DOHH2 (cell line): ENCODE measurements at regions not wholly inside any gene's neighbourhood (a gene's known extent, or its start where the extent isn't known, plus 50 kb on each side); places are given as distances from the start of the nearest gene placed in this dataset.

ENCODE experiments used
- H3F3A ChIP-seq: fragments of 200-600 bp; sonication (generic), shearing (Covaris generic); 2 replicates; pipeline ENCODE4 v1.6.0; 2016; ENCODE audit warnings: antibody characterized with exemption, mild to moderate bottlenecking; ENCODE audit not compliant: control insufficient read depth, insufficient read depth
- H3K27ac ChIP-seq: fragments of 200-600 bp; sonication (generic); 2 replicates; pipeline ENCODE4 v1.5.1; 2014; ENCODE audit warnings: low read depth, mild to moderate bottlenecking, low read length, moderate library complexity
- H3K27me3 ChIP-seq: fragments of 200-600 bp; sonication (generic); 2 replicates; pipeline ENCODE4 v1.6.1; 2014; ENCODE audit warnings: mild to moderate bottlenecking, low read length, mixed read lengths; ENCODE audit not compliant: control insufficient read depth
- H3K36me3 ChIP-seq: fragments of 200-600 bp; sonication (generic); 2 replicates; pipeline ENCODE4 v1.6.1; 2014; ENCODE audit warnings: mild to moderate bottlenecking, low read length, moderate library complexity, mixed read lengths; ENCODE audit not compliant: control insufficient read depth
- H3K4me1 ChIP-seq: fragments of 200-600 bp; sonication (generic); 2 replicates; pipeline ENCODE4 v1.6.1; 2014; ENCODE audit warnings: mild to moderate bottlenecking, low read length, mixed read lengths; ENCODE audit not compliant: control insufficient read depth
- H3K4me2 ChIP-seq: fragments of 200-600 bp; sonication (generic); 2 replicates; pipeline ENCODE4 v1.6.0; 2014; ENCODE audit warnings: mild to moderate bottlenecking, low read length, moderate library complexity
- H3K4me3 ChIP-seq: fragments of 200-600 bp; sonication (generic); 2 replicates; pipeline ENCODE4 v1.5.1; 2014; ENCODE audit warnings: mild to moderate bottlenecking, low read length, mixed read lengths
- H3K79me2 ChIP-seq: fragments of 200-600 bp; sonication (generic); 2 replicates; pipeline ENCODE4 v1.6.1; 2014; ENCODE audit warnings: mild to moderate bottlenecking, low read length, mixed read lengths; ENCODE audit not compliant: control insufficient read depth
- H3K9me2 ChIP-seq: fragments of 200-600 bp; sonication (generic); replicated peaks from 2 replicates; pipeline ENCODE4 v1.6.1; 2014; ENCODE audit warnings: mild to moderate bottlenecking, low read length, mixed read lengths; ENCODE audit not compliant: control insufficient read depth
- H3K9me3 ChIP-seq: fragments of 200-600 bp; sonication (generic); 2 replicates; pipeline ENCODE4 v1.6.1; 2014; ENCODE audit warnings: antibody characterized with exemption, low read length, mixed read lengths; ENCODE audit not compliant: control insufficient read depth, insufficient read depth
- H4K20me1 ChIP-seq: fragments of 200-600 bp; sonication (generic); 2 replicates; pipeline ENCODE4 v1.6.0; 2014; ENCODE audit warnings: low read depth, mild to moderate bottlenecking, antibody characterized with exemption, low read length, moderate library complexity; ENCODE audit not compliant: control insufficient read depth, insufficient read depth
- EZH2phosphoT487 ChIP-seq: fragments of 200-600 bp; sonication (generic); IDR thresholded peaks from 2 replicates; pipeline ENCODE4 v1.6.1; 2017; ENCODE audit warnings: borderline replicate concordance, mild to moderate bottlenecking, antibody characterized with exemption, low read length, moderate library complexity, mixed read lengths
- TF ChIP-seq, protein P1 (sequence below): fragments of 200-600 bp; sonication (generic); IDR thresholded peaks from one replicate; pipeline ENCODE4 v1.5.1; 2014; ENCODE audit warnings: antibody characterized with exemption, mild to moderate bottlenecking, low read depth, low read length; ENCODE audit not compliant: poor library complexity, severe bottlenecking

DNA sequence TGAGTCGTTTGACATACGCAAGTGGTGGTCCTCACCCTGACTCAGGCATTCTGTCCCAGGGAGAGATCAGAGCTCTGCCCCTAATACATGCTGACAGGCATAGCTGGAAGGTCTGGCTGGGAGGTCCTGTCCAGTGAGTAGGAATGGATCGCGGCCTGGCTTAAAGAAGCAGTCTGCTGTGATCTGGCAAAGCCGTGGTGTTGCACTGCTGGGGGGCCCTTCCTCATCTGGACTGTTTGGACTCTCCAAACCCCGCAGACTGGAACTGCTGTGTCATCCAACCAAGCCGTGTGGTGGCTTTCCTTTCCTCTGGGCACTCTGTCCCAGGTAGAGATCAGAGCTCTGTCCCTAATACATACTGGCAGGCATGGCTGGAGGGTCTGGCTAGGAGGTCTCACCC is 64.3 kb upstream of the MAGEB16 start:
- Histone ChIP-seq H3K4me3 (no peak overlapping the region), H3K27ac (no peak overlapping the region), H3K9me3 (no peaks in the 10 kb centered on the region), H3K9me2 (no peaks in the 10 kb centered on the region), H3K79me2 (no peaks in the 10 kb centered on the region), H3F3A (no peaks in the 10 kb centered on the region), H3K4me2 (no peak overlapping the region), H3K4me1 (no peaks in the 10 kb centered on the region), H3K36me3 (no peaks in the 10 kb centered on the region), H4K20me1 (no peaks in the 10 kb centered on the region), H3K27me3 (no peaks in the 10 kb centered on the region)
- no peak for TF ChIP-seq EZH2phosphoT487
- TF ChIP-seq, protein P1, sequence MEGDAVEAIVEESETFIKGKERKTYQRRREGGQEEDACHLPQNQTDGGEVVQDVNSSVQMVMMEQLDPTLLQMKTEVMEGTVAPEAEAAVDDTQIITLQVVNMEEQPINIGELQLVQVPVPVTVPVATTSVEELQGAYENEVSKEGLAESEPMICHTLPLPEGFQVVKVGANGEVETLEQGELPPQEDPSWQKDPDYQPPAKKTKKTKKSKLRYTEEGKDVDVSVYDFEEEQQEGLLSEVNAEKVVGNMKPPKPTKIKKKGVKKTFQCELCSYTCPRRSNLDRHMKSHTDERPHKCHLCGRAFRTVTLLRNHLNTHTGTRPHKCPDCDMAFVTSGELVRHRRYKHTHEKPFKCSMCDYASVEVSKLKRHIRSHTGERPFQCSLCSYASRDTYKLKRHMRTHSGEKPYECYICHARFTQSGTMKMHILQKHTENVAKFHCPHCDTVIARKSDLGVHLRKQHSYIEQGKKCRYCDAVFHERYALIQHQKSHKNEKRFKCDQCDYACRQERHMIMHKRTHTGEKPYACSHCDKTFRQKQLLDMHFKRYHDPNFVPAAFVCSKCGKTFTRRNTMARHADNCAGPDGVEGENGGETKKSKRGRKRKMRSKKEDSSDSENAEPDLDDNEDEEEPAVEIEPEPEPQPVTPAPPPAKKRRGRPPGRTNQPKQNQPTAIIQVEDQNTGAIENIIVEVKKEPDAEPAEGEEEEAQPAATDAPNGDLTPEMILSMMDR, result no peak

DNA sequence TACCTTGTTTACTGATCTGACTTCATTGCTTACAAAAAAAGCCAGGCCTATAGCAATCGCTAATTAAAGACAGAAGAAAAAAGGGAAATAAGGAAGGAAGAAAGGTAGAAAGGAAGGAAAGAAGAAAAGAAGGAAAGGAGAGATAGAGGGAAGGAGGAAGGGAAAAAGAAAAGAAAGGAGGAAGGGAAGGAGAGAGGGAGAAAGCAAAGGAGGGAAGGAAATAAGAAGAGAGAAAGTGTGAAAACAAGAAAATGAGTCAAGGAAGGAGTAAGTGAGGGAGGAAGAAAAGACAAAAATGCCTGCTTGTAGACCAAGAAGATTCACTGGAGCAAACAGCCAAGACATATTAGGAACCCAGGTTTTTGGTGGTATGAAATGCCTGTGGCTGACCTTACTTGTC is 57.0 kb upstream of the MAGEB16 start:
- Histone ChIP-seq H3K79me2 (no peaks in the 10 kb centered on the region), H3K27ac (no peak overlapping the region), H4K20me1 (no peaks in the 10 kb centered on the region), H3K4me1 (no peaks in the 10 kb centered on the region), H3K36me3 (no peaks in the 10 kb centered on the region), H3K27me3 (no peaks in the 10 kb centered on the region), H3K9me2 (no peaks in the 10 kb centered on the region), H3K4me3 (no peak overlapping the region), H3K9me3 (no peaks in the 10 kb centered on the region), H3K4me2 (no peak overlapping the region), H3F3A (no peaks in the 10 kb centered on the region)
- TF ChIP-seq, protein P1, result no peak
- TF ChIP-seq EZH2phosphoT487, result no peak

DNA sequence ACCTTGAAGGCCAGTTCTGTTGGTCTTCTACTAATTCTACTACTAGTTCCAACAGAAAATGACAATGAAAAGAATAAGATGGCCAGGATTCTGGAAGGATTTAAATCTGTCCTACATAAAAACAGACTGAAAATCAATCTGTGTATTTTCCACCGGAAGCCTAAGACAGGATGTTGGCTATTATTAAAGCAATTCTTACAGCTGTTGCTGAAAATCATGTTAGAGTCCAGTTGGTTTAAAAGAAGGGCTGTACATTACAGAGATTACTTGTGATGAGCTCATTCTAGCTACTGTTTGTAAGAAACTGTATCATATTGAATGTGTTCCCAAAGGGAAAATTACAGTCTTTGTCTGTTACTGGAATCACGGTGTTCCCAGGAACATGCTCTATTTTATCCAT is 54.8 kb upstream of the MAGEB16 start:
- H3K79me2 ChIP-seq, result no peaks in the 10 kb centered on the region
- no peaks in the 10 kb centered on the region for H3K27me3 ChIP-seq
- H3K9me3 ChIP-seq, result no peaks in the 10 kb centered on the region
- no peaks in the 10 kb centered on the region for H3K9me2 ChIP-seq
- no peaks in the 10 kb centered on the region for H3F3A ChIP-seq
- H4K20me1 ChIP-seq, result no peaks in the 10 kb centered on the region
- no peaks in the 10 kb centered on the region for H3K36me3 ChIP-seq
- no peak overlapping the region for H3K4me2 ChIP-seq
- no peaks in the 10 kb centered on the region for H3K4me1 ChIP-seq
- no peak overlapping the region for H3K4me3 ChIP-seq
- TF ChIP-seq EZH2phosphoT487, result no peak
- TF ChIP-seq, protein P1, result no peak
- H3K27ac ChIP-seq, result no peak overlapping the region
